ENCODE measurements at regions not wholly inside any gene's neighbourhood (a gene's known extent, or its start where the extent isn't known, plus 50 kb on each side); places are given as distances from the start of the nearest gene placed in this dataset.
"Not testable (repeated sequence)": the region's sequence is repeated elsewhere in the genome, so short reads cannot be mapped to it uniquely, and the experiment has no call there.

DNA sequence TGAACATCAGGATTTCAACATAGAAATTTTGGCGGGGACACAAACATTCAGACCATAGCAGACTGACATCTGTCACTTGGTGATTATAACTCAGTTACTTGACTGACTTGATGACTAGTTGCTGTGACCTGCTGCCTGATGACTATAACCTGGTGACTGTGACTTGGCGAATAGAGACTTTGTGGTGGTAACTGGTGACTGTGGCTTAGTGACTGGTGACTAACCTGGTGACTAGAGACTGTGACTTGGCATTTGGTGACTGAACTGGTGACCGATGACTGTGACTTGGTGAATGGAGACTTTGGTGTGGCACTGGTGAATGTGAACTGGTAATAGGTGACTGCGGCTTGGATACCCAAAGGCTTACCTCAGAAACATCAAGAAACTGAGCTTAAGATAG is 563.1 kb upstream of the FAM98A start:
- Histone ChIP-seq H3K27me3 (ENCODE audit: control insufficient read depth, insufficient read depth, low read length, poor library complexity, severe bottlenecking) (no peaks in the 10 kb centered on the region), H3K4me3 (ENCODE audit: insufficient read depth, low read depth, low read length) (no peak overlapping the region), H3K9me3 (ENCODE audit: control insufficient read depth, low read length) (no peaks in the 10 kb centered on the region), H3K27ac (ENCODE audit: insufficient read depth, low read depth, low read length, poor library complexity, severe bottlenecking) (no peak overlapping the region), H3K36me3 (ENCODE audit: control insufficient read depth, insufficient read depth, low read length) (no peaks in the 10 kb centered on the region), H3K4me1 (ENCODE audit: control insufficient read depth, insufficient read depth, low read length) (no peaks in the 10 kb centered on the region)
- WGBS, 2 experiments = 94 to 97% methylated on average over 4 of the region's 4 CpGs

DNA sequence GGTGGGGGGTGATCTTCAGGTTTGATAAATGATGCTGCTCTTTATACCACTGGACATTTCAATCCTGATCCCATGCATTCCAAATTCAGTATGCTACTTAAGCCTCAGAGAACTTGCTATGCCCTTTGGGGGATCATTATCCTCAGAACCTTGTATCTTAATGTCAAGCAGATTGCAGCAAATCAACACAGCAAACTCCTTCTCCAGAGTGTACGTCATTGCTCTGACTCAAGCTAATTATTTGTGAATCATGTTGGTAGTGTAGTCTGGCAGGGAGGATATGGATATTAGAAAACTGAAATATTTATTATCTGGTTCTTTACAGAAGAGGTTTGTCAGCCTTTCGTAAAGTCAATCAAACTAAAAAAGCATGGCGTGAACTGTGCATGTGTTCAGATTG is 562.5 kb upstream of the FAM98A start:
- Histone ChIP-seq H3K27me3 (ENCODE audit: control insufficient read depth, insufficient read depth, low read length, poor library complexity, severe bottlenecking) (no peaks in the 10 kb centered on the region), H3K4me3 (ENCODE audit: insufficient read depth, low read depth, low read length) (no peak overlapping the region), H3K36me3 (ENCODE audit: control insufficient read depth, insufficient read depth, low read length) (no peaks in the 10 kb centered on the region), H3K4me1 (ENCODE audit: control insufficient read depth, insufficient read depth, low read length) (no peaks in the 10 kb centered on the region), H3K9me3 (ENCODE audit: control insufficient read depth, low read length) (no peaks in the 10 kb centered on the region), H3K27ac (ENCODE audit: insufficient read depth, low read depth, low read length, poor library complexity, severe bottlenecking) (no peak overlapping the region)
- WGBS, 2 experiments = 96 to 98% methylated on average over 2 to 3 of the region's 3 CpGs

GRCh38 chr2:34159901-34160300 is 560.8 kb upstream of the FAM98A start:
- no peak overlapping the region for H3K4me3 ChIP-seq (ENCODE audit: insufficient read depth, low read depth, low read length)
- 100% methylated on average over 1 of the region's 2 CpGs; no CpG with 5 or more reads in 1 of the 2 experiments for WGBS, 2 experiments

DNA sequence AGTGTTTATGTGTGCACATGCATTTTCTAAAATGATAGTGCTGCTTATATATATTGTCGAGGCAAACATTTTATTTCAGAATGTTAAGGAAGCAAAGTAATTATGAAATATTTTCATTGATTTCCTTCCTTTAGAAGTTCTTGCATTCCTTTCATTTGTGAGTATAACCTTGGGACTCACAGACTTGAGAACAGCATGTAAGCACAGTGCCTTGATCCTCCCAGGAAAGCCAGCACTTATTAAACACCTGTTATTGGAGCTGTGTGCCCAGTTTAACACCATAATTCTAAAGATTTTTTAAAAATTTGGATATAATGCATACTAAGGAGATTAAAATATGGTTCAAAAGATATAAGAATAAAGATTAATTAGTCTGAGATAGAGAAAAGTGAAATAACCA is 554.4 kb upstream of the FAM98A start:
- Histone ChIP-seq H3K9me3 (ENCODE audit: control insufficient read depth, low read length) (no peaks in the 10 kb centered on the region), H3K27me3 (ENCODE audit: control insufficient read depth, insufficient read depth, low read length, poor library complexity, severe bottlenecking) (no peaks in the 10 kb centered on the region), H3K4me1 (ENCODE audit: control insufficient read depth, insufficient read depth, low read length) (no peaks in the 10 kb centered on the region), H3K27ac (ENCODE audit: insufficient read depth, low read depth, low read length, poor library complexity, severe bottlenecking) (no peak overlapping the region), H3K36me3 (ENCODE audit: control insufficient read depth, insufficient read depth, low read length) (no peaks in the 10 kb centered on the region), H3K4me3 (ENCODE audit: insufficient read depth, low read depth, low read length) (no peak overlapping the region)
- 83 to 100% methylated on average over 1 of the region's 1 CpG for WGBS, 2 experiments

More at GRCh38 chr2:34159901-34160300, 560.8 kb upstream of the FAM98A start:
- no peaks in the 10 kb centered on the region for H3K36me3 ChIP-seq (ENCODE audit: control insufficient read depth, insufficient read depth, low read length)
- H3K27ac ChIP-seq (ENCODE audit: insufficient read depth, low read depth, low read length, poor library complexity, severe bottlenecking) = no peak overlapping the region
- H3K4me1 ChIP-seq (ENCODE audit: control insufficient read depth, insufficient read depth, low read length) = no peaks in the 10 kb centered on the region
- no peaks in the 10 kb centered on the region for H3K27me3 ChIP-seq (ENCODE audit: control insufficient read depth, insufficient read depth, low read length, poor library complexity, severe bottlenecking)
- no peaks in the 10 kb centered on the region for H3K9me3 ChIP-seq (ENCODE audit: control insufficient read depth, low read length)

- no peak overlapping the region for H3K27ac ChIP-seq (ENCODE audit: insufficient read depth, low read depth, low read length, poor library complexity, severe bottlenecking)
- 94 to 97% methylated on average over 8 of the region's 8 CpGs for WGBS, 2 experiments
- no peaks in the 10 kb centered on the region for H3K27me3 ChIP-seq (ENCODE audit: control insufficient read depth, insufficient read depth, low read length, poor library complexity, severe bottlenecking)
- no peak overlapping the region for H3K4me3 ChIP-seq (ENCODE audit: insufficient read depth, low read depth, low read length)
- H3K4me1 ChIP-seq (ENCODE audit: control insufficient read depth, insufficient read depth, low read length) = no peaks in the 10 kb centered on the region
- no peaks in the 10 kb centered on the region for H3K9me3 ChIP-seq (ENCODE audit: control insufficient read depth, low read length)
- H3K36me3 ChIP-seq (ENCODE audit: control insufficient read depth, insufficient read depth, low read length) = no peaks in the 10 kb centered on the region
Measured at GRCh38 chr2:34147780-34148179, 548.7 kb upstream of the FAM98A start.

GRCh38 chr2:34143149-34143548 is 544.0 kb upstream of the FAM98A start:
- H3K4me1 ChIP-seq (ENCODE audit: control insufficient read depth, insufficient read depth, low read length) = no peaks in the 10 kb centered on the region
- WGBS, 2 experiments = 86 to 92% methylated on average over 1 of the region's 1 CpG
- no peaks in the 10 kb centered on the region for H3K27me3 ChIP-seq (ENCODE audit: control insufficient read depth, insufficient read depth, low read length, poor library complexity, severe bottlenecking)
- H3K4me3 ChIP-seq (ENCODE audit: insufficient read depth, low read depth, low read length) = no peak overlapping the region
- no peak overlapping the region for H3K27ac ChIP-seq (ENCODE audit: insufficient read depth, low read depth, low read length, poor library complexity, severe bottlenecking)
- no peaks in the 10 kb centered on the region for H3K9me3 ChIP-seq (ENCODE audit: control insufficient read depth, low read length)
- no peaks in the 10 kb centered on the region for H3K36me3 ChIP-seq (ENCODE audit: control insufficient read depth, insufficient read depth, low read length)

GRCh38 chr2:34142531-34143008 is 543.5 kb upstream of the FAM98A start:
- not testable (repeated sequence) for H3K36me3 ChIP-seq (ENCODE audit: control insufficient read depth, insufficient read depth, low read length); H3K27me3 ChIP-seq (ENCODE audit: control insufficient read depth, insufficient read depth, low read length, poor library complexity, severe bottlenecking); H3K27ac ChIP-seq (ENCODE audit: insufficient read depth, low read depth, low read length, poor library complexity, severe bottlenecking); H3K9me3 ChIP-seq (ENCODE audit: control insufficient read depth, low read length); H3K4me1 ChIP-seq (ENCODE audit: control insufficient read depth, insufficient read depth, low read length); H3K4me3 ChIP-seq (ENCODE audit: insufficient read depth, low read depth, low read length)
- 94 to 96% methylated on average over 18 of the region's 18 CpGs for WGBS, 2 experiments

GRCh38 chr2:34133065-34133464 is 534.0 kb upstream of the FAM98A start:
- not testable (repeated sequence) for H3K27me3 ChIP-seq (ENCODE audit: control insufficient read depth, insufficient read depth, low read length, poor library complexity, severe bottlenecking); H3K4me1 ChIP-seq (ENCODE audit: control insufficient read depth, insufficient read depth, low read length); H3K4me3 ChIP-seq (ENCODE audit: insufficient read depth, low read depth, low read length); H3K9me3 ChIP-seq (ENCODE audit: control insufficient read depth, low read length); H3K27ac ChIP-seq (ENCODE audit: insufficient read depth, low read depth, low read length, poor library complexity, severe bottlenecking); H3K36me3 ChIP-seq (ENCODE audit: control insufficient read depth, insufficient read depth, low read length)
- WGBS, 2 experiments = 92 to 97% methylated on average over 24 of the region's 24 CpGs

DNA sequence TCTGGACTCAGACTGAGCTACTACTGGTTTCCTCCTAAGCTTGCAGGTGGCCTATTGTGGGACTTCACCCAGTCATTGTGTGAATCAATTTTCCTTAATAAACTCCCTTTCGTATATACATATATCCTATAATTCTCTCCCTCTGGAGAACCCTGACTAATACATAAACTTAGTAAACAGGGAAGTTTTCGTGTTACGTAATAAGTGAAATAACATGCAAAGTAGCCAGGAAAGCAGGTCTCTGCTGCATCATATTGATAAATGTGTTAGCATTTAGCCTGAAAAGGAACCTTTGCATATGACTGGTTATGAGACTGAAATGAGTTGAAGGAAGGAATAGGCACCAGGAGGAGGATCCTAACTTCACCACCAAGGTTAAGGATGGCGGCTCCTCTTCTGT is 527.2 kb upstream of the FAM98A start:
- Histone ChIP-seq H3K27ac (ENCODE audit: insufficient read depth, low read depth, low read length, poor library complexity, severe bottlenecking) (no peak overlapping the region), H3K36me3 (ENCODE audit: control insufficient read depth, insufficient read depth, low read length) (no peaks in the 10 kb centered on the region), H3K27me3 (ENCODE audit: control insufficient read depth, insufficient read depth, low read length, poor library complexity, severe bottlenecking) (no peaks in the 10 kb centered on the region), H3K9me3 (ENCODE audit: control insufficient read depth, low read length) (no peaks in the 10 kb centered on the region), H3K4me3 (ENCODE audit: insufficient read depth, low read depth, low read length) (no peak overlapping the region), H3K4me1 (ENCODE audit: control insufficient read depth, insufficient read depth, low read length) (peaks cover 5% of the 10 kb centered on the region)
- 94 to 95% methylated on average over 4 of the region's 4 CpGs for WGBS, 2 experiments

DNA sequence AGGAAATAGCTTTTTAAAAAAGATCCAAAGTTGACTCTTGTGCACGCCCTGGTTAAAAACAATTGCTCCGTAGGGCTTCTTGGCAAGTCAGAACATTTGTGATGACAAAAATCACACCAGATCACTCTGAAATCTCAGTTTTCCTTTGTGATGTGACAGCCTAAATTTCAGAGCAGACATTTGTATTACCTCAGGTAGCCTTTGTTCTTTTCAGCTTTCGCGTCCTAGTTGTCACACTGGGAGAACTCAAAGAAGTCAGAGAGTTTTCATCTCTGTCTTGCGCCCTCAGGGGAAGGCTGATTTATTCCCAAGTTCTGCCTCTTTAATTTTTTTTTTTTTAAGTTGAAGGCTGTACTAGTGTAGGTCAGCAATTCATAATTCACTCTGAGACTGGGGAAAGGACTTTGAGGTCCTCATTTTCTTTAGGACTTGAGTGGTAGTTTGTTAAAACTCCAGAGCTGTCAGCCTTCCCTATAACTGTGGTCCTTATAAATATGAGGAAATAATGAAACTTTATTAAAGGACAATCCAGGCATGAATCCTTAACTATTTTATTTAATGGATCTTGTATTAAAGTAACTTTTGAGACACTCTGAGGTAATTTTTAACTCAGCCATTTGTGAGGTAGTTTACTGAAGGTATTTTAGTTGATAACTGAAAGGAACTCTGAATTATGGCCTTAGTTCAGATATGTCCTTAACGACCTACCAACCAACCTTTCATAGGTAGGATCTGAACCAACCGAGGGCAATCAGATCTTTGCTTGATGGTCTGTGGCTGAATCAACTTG is 525.1 kb upstream of the FAM98A start:
- WGBS, 2 experiments = 84 to 90% methylated on average over 7 of the region's 7 CpGs
- Histone ChIP-seq H3K9me3 (ENCODE audit: control insufficient read depth, low read length) (no peaks in the 10 kb centered on the region), H3K4me1 (ENCODE audit: control insufficient read depth, insufficient read depth, low read length) (peaks cover 5% of the 10 kb centered on the region), H3K36me3 (ENCODE audit: control insufficient read depth, insufficient read depth, low read length) (no peaks in the 10 kb centered on the region), H3K27ac (ENCODE audit: insufficient read depth, low read depth, low read length, poor library complexity, severe bottlenecking) (peak overlapping the region; percentile 16), H3K4me3 (ENCODE audit: insufficient read depth, low read depth, low read length) (no peak overlapping the region), H3K27me3 (ENCODE audit: control insufficient read depth, insufficient read depth, low read length, poor library complexity, severe bottlenecking) (no peaks in the 10 kb centered on the region)

Data from ectodermal cell (in vitro differentiated cells).